H9 (cell line): ENCODE measurements at regions not wholly inside any gene's neighbourhood (a gene's known extent, or its start where the extent isn't known, plus 50 kb on each side); places are given as distances from the start of the nearest gene placed in this dataset.

Experiments used
- DNase-seq: peaks from one replicate; pipeline ENCODE4 v3.0.0-alpha.2; 2017
- H2AFZ ChIP-seq: one replicate; pipeline ENCODE4 v1.6.1; 2013; ENCODE audit warnings: mild to moderate bottlenecking, low read length, control low read depth, moderate library complexity
- H2AK5ac ChIP-seq: 2 replicates; pipeline ENCODE4 v1.6.1; 2013; ENCODE audit warnings: low read length, control low read depth, mixed read lengths; ENCODE audit not compliant: insufficient read length
- H2BK120ac ChIP-seq: one replicate; pipeline ENCODE4 v1.6.1; 2013; ENCODE audit warnings: low read depth, mild to moderate bottlenecking, low read length, control low read depth, inconsistent platforms; ENCODE audit not compliant: poor library complexity, severe bottlenecking
- H2BK12ac ChIP-seq: 2 replicates; pipeline ENCODE4 v1.6.1; 2013; ENCODE audit warnings: low read length, control low read depth, mixed read lengths, low read depth; ENCODE audit not compliant: insufficient read length
- H2BK15ac ChIP-seq: 2 replicates; pipeline ENCODE4 v1.6.1; 2013; ENCODE audit warnings: low read depth, low read length, control low read depth
- H2BK20ac ChIP-seq: one replicate; pipeline ENCODE4 v1.6.1; 2013; ENCODE audit warnings: low read depth, mild to moderate bottlenecking, low read length, control low read depth, inconsistent platforms; ENCODE audit not compliant: poor library complexity, severe bottlenecking
- H2BK5ac ChIP-seq: 2 replicates; pipeline ENCODE4 v1.6.1; 2013; ENCODE audit warnings: low read length, control low read depth, mixed read lengths; ENCODE audit not compliant: insufficient read length
- H3K14ac ChIP-seq: 2 replicates; pipeline ENCODE4 v1.6.1; 2013; ENCODE audit warnings: low read length, control low read depth; ENCODE audit not compliant: insufficient read depth
- H3K18ac ChIP-seq: 2 replicates; pipeline ENCODE4 v1.6.1; 2013; ENCODE audit warnings: low read depth, mild to moderate bottlenecking, mixed read lengths, low read length, control low read depth; ENCODE audit not compliant: insufficient read length
- H3K23ac ChIP-seq: 2 replicates; pipeline ENCODE4 v1.6.1; 2013; ENCODE audit warnings: low read length, control low read depth, mixed read lengths, low read depth; ENCODE audit not compliant: insufficient read length
- H3K23me2 ChIP-seq: 2 replicates; pipeline ENCODE4 v1.6.1; 2013; ENCODE audit warnings: low read depth, mild to moderate bottlenecking, mixed read lengths, low read length, control low read depth; ENCODE audit not compliant: insufficient read length, poor library complexity, severe bottlenecking
- H3K27ac ChIP-seq: 2 replicates; pipeline ENCODE4 v1.5.1; 2013; ENCODE audit warnings: low read length, control low read depth, mixed read lengths, low read depth; ENCODE audit not compliant: insufficient read length
- H3K27me3 ChIP-seq: 2 replicates; pipeline ENCODE4 v1.6.1; 2013; ENCODE audit warnings: low read length, control low read depth, inconsistent platforms; ENCODE audit not compliant: insufficient read depth
- H3K4ac ChIP-seq: 2 replicates; pipeline ENCODE4 v1.6.1; 2013; ENCODE audit warnings: low read depth, mild to moderate bottlenecking, control low read depth, inconsistent platforms, low read length, moderate library complexity
- H3K4me1 ChIP-seq: 2 replicates; pipeline ENCODE4 v1.6.1; 2013; ENCODE audit warnings: low read length, control low read depth, inconsistent platforms; ENCODE audit not compliant: insufficient read depth
- H3K4me2 ChIP-seq: 2 replicates; pipeline ENCODE4 v1.6.1; 2013; ENCODE audit warnings: low read length, control low read depth, mixed read lengths; ENCODE audit not compliant: insufficient read length, insufficient read depth
- H3K56ac ChIP-seq: 2 replicates; pipeline ENCODE4 v1.6.1; 2013; ENCODE audit warnings: low read depth, mild to moderate bottlenecking, mixed read lengths, low read length, control low read depth; ENCODE audit not compliant: insufficient read length
- H3K79me1 ChIP-seq: 2 replicates; pipeline ENCODE4 v1.6.1; 2013; ENCODE audit warnings: low read depth, mild to moderate bottlenecking, moderate library complexity, low read length, control low read depth, inconsistent platforms; ENCODE audit not compliant: insufficient read depth, poor library complexity, severe bottlenecking
- H3K79me2 ChIP-seq: 2 replicates; pipeline ENCODE4 v1.6.1; 2013; ENCODE audit warnings: low read length, control low read depth, inconsistent platforms; ENCODE audit not compliant: insufficient read depth
- H3K9ac ChIP-seq: 2 replicates; pipeline ENCODE4 v1.6.1; 2013; ENCODE audit warnings: low read length, control low read depth, mixed read lengths; ENCODE audit not compliant: insufficient read length; ENCODE audit errors: extremely low read depth
- H3K9me3 ChIP-seq: one replicate; pipeline ENCODE4 v1.6.1; 2013; ENCODE audit warnings: low read depth, low read length, inconsistent platforms; ENCODE audit not compliant: control insufficient read depth
- H3T11ph ChIP-seq: one replicate; pipeline ENCODE4 v1.6.1; 2013; ENCODE audit warnings: mild to moderate bottlenecking, low read length, control low read depth, inconsistent platforms
- H4K20me1 ChIP-seq: one replicate; pipeline ENCODE4 v1.6.1; 2013; ENCODE audit not compliant: control insufficient read depth, insufficient read length, insufficient read depth
- H4K5ac ChIP-seq: 2 replicates; pipeline ENCODE4 v1.6.1; 2013; ENCODE audit warnings: low read depth, mild to moderate bottlenecking, mixed read lengths, low read length, control low read depth; ENCODE audit not compliant: insufficient read length
- H4K8ac ChIP-seq: replicated peaks from 2 replicates; pipeline ENCODE4 v1.6.1; 2013; ENCODE audit warnings: low read length, control low read depth, mixed read lengths, low read depth; ENCODE audit not compliant: insufficient read length
- H4K91ac ChIP-seq: 2 replicates; pipeline ENCODE4 v1.6.1; 2013; ENCODE audit warnings: low read depth, mild to moderate bottlenecking, moderate library complexity, mixed read lengths, low read length, control low read depth; ENCODE audit not compliant: insufficient read length
- H3K27ac Mint-ChIP-seq, 3 experiments: 2 replicates in 2 of 3; 3 replicates in 1 of 3; pipeline ENCODE4 v1.8.0; 2020 to 2021; ENCODE audit warnings: mixed read lengths in 3 of 3, mild to moderate bottlenecking in 1 of 3, moderate library complexity in 1 of 3
- H3K27me3 Mint-ChIP-seq: 2 replicates; pipeline ENCODE4 v1.8.0; 2021; ENCODE audit warnings: low read depth, mild to moderate bottlenecking, moderate library complexity, mixed read lengths
- H3K36me3 Mint-ChIP-seq, 3 experiments: 2 replicates in 2 of 3; 3 replicates in 1 of 3; pipeline ENCODE4 v1.8.0; 2020 to 2021; ENCODE audit warnings: low read depth in 3 of 3, mixed read lengths in 3 of 3; ENCODE audit not compliant: insufficient read depth in 1 of 3
- H3K4me1 Mint-ChIP-seq, 2 experiments: 2 replicates each; pipeline ENCODE4 v1.8.0; 2020; ENCODE audit warnings: mixed read lengths in 2 of 2
- H3K4me3 Mint-ChIP-seq, 2 experiments: 2 replicates in 1 of 2; 3 replicates in 1 of 2; pipeline ENCODE4 v1.8.0; 2020 to 2021; ENCODE audit warnings: mild to moderate bottlenecking in 2 of 2, mixed read lengths in 2 of 2, moderate library complexity in 1 of 2
- H3K9me3 Mint-ChIP-seq, 2 experiments: 2 replicates in 1 of 2; 3 replicates in 1 of 2; pipeline ENCODE4 v1.8.0; 2020; ENCODE audit warnings: mild to moderate bottlenecking in 2 of 2, mixed read lengths in 2 of 2, moderate library complexity in 1 of 2
- whole genome bisulfite sequencing: extraction: QIAGEN DNeasy Blood & Tissue Kit; methylation state at CpG from one replicate; pipeline ENCODE4 v1.1.7; 2013; ENCODE audit warnings: missing lambda C conversion rate, low lambda C conversion rate, mixed read lengths; ENCODE audit not compliant: insufficient read length; ENCODE audit errors: extremely low coverage; 5-methylcytosine and 5-hydroxymethylcytosine counted together
- TF ChIP-seq, protein P1 (sequence below): fragments of 200-600 bp; sonication (generic); conservative IDR thresholded peaks from 3 replicates; pipeline ENCODE4 v1.8.0; 2021; ENCODE audit warnings: antibody characterized with exemption, mild to moderate bottlenecking

DNA sequence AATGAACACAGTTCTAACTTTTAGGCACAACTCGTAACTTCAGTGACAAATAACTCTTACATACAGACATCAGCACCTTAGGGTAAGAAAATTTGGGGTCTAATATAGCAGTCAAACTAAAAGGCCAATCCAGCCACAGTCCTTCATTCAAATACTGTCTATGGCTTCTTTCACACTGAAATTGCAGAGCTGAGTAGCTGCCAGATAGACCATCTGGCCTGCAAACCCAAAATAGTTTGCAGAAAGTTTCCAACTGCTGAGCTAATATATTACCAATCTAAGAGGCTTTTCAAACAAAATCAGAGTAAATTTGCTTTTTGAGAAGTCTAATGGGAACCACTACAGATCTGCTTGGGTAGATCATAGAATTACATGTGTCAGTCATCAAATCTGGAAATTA lies 183.4 kb downstream of the GALR1 start:
- Histone ChIP-seq H3K23ac (no peak overlapping the region), H3K23me2 (no peaks in the 10 kb centered on the region), H4K91ac (no peak overlapping the region), H3K27ac (no peak overlapping the region), H3T11ph (no peak overlapping the region), H3K27me3 (no peaks in the 10 kb centered on the region), H2AFZ (no peak overlapping the region), H3K79me1 (no peaks in the 10 kb centered on the region), H4K20me1 (no peaks in the 10 kb centered on the region), H3K9ac (no peak overlapping the region), H3K14ac (no peak overlapping the region), H3K4ac (no peak overlapping the region), H3K56ac (no peak overlapping the region), H3K4me2 (no peak overlapping the region), H3K79me2 (no peaks in the 10 kb centered on the region), H2BK15ac (no peak overlapping the region), H3K9me3 (no peaks in the 10 kb centered on the region), H2BK12ac (no peak overlapping the region), H2BK120ac (no peak overlapping the region), H4K8ac (no peak overlapping the region), H2BK5ac (no peak overlapping the region), H2BK20ac (no peak overlapping the region), H2AK5ac (no peak overlapping the region), H4K5ac (no peak overlapping the region), H3K18ac (no peak overlapping the region), H3K4me1 (no peaks in the 10 kb centered on the region)
- Mint-ChIP-seq H3K4me1 (peaks cover 13 to 34% of the 10 kb centered on the region in 2 experiments), H3K9me3 (peaks cover 7 to 9% of the 10 kb centered on the region in 2 experiments; a peak in 3 of 5 replicates), H3K27me3 (no peaks in the 10 kb centered on the region), H3K27ac (no peak overlapping the region; a peak in 1 of 7 replicates), H3K4me3 (no peak overlapping the region; a peak in 1 of 5 replicates), H3K36me3 (peaks cover 2 to 12% (median 11%) of the 10 kb centered on the region in 3 experiments; a peak in 6 of 7 replicates)
- WGBS, result no CpG with 5 or more reads among the region's 1 CpG
- DNase-seq, result no peak
- TF ChIP-seq, protein P1, sequence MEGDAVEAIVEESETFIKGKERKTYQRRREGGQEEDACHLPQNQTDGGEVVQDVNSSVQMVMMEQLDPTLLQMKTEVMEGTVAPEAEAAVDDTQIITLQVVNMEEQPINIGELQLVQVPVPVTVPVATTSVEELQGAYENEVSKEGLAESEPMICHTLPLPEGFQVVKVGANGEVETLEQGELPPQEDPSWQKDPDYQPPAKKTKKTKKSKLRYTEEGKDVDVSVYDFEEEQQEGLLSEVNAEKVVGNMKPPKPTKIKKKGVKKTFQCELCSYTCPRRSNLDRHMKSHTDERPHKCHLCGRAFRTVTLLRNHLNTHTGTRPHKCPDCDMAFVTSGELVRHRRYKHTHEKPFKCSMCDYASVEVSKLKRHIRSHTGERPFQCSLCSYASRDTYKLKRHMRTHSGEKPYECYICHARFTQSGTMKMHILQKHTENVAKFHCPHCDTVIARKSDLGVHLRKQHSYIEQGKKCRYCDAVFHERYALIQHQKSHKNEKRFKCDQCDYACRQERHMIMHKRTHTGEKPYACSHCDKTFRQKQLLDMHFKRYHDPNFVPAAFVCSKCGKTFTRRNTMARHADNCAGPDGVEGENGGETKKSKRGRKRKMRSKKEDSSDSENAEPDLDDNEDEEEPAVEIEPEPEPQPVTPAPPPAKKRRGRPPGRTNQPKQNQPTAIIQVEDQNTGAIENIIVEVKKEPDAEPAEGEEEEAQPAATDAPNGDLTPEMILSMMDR, result no peak
